Astrocyte (in vitro differentiated cells and primary cell): ENCODE measurements at regions not wholly inside any gene's neighbourhood (a gene's known extent, or its start where the extent isn't known, plus 50 kb on each side); places are given as distances from the start of the nearest gene placed in this dataset.

ENCODE experiments used
- EZH2 ChIP-seq: IDR thresholded peaks from 2 replicates; pipeline ENCODE4 v1.6.1; 2012; ENCODE audit warnings: mild to moderate bottlenecking, low read length, inconsistent platforms; ENCODE audit not compliant: insufficient read depth
- TF ChIP-seq, protein P1 (sequence below): IDR thresholded peaks from 2 replicates; pipeline ENCODE4 v1.5.1; 2011; ENCODE audit warnings: low read depth, mild to moderate bottlenecking, inconsistent platforms, low read length, moderate library complexity; ENCODE audit not compliant: insufficient read depth

DNA sequence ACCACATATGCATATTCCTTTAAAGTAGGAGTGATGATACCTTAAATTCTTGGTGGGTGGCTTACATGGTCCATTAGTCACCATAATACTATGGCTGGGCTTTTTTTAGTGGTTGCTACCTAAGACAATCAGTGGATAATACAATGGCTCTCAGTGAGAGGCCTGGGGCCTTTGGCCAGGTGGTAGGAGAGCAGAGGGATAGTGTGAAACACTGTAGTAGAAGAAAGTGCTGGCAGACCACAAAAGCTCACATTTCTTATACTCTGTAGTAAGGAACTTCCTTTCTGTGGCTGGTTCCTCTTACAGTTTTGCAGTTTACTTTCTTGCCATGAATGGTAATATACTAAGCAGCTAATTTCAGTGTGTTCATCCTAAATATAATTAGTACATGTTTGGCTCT is 583.5 kb downstream of the XIRP2 start:
- TF ChIP-seq, protein P1, sequence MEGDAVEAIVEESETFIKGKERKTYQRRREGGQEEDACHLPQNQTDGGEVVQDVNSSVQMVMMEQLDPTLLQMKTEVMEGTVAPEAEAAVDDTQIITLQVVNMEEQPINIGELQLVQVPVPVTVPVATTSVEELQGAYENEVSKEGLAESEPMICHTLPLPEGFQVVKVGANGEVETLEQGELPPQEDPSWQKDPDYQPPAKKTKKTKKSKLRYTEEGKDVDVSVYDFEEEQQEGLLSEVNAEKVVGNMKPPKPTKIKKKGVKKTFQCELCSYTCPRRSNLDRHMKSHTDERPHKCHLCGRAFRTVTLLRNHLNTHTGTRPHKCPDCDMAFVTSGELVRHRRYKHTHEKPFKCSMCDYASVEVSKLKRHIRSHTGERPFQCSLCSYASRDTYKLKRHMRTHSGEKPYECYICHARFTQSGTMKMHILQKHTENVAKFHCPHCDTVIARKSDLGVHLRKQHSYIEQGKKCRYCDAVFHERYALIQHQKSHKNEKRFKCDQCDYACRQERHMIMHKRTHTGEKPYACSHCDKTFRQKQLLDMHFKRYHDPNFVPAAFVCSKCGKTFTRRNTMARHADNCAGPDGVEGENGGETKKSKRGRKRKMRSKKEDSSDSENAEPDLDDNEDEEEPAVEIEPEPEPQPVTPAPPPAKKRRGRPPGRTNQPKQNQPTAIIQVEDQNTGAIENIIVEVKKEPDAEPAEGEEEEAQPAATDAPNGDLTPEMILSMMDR, result no peak
- no peak for TF ChIP-seq EZH2
